ENCODE measurements at regions not wholly inside any gene's neighbourhood (a gene's known extent, or its start where the extent isn't known, plus 50 kb on each side); places are given as distances from the start of the nearest gene placed in this dataset.

- Mint-ChIP-seq H3K27ac (ENCODE audit: unreplicated experiment) (no peak overlapping the region), H3K4me3 (no peak overlapping the region), H3K4me1 (peaks cover 10% of the 10 kb centered on the region), H3K9me3 (no peaks in the 10 kb centered on the region), H3K36me3 (ENCODE audit: low read depth) (no peaks in the 10 kb centered on the region), H3K27me3 (ENCODE audit: low read depth) (peaks cover 28% of the 10 kb centered on the region)
- TF ChIP-seq CTCF (conservative IDR thresholded peaks at IDR 0.05): no peak
- no peak for DNase-seq (ENCODE audit: low read depth, low spot score)
Observed at GRCh38 chr10:113447278-113447677, 105.6 kb upstream of the HABP2 start.

GRCh38 chr10:113449006-113449695 is 103.7 kb upstream of the HABP2 start:
- no peak for DNase-seq (ENCODE audit: low read depth, low spot score)
- Mint-ChIP-seq H3K9me3 (no peaks in the 10 kb centered on the region), H3K36me3 (ENCODE audit: low read depth) (no peaks in the 10 kb centered on the region), H3K4me1 (peaks cover 3% of the 10 kb centered on the region), H3K27me3 (ENCODE audit: low read depth) (peaks cover 31% of the 10 kb centered on the region), H3K27ac (ENCODE audit: unreplicated experiment) (no peak overlapping the region), H3K4me3 (no peak overlapping the region)
- no peak for TF ChIP-seq CTCF (conservative IDR thresholded peaks at IDR 0.05)

GRCh38 chr10:113450046-113450804 is 102.6 kb upstream of the HABP2 start:
- no peaks in the 10 kb centered on the region for H3K9me3 Mint-ChIP-seq

GRCh38 chr10:113450906-113451305 is 101.9 kb upstream of the HABP2 start:
- no peak for DNase-seq (ENCODE audit: low read depth, low spot score)
- Mint-ChIP-seq H3K4me1 (peaks cover 3% of the 10 kb centered on the region), H3K27ac (ENCODE audit: unreplicated experiment) (no peak overlapping the region), H3K27me3 (ENCODE audit: low read depth) (peaks cover 31% of the 10 kb centered on the region), H3K4me3 (no peak overlapping the region), H3K9me3 (no peaks in the 10 kb centered on the region), H3K36me3 (ENCODE audit: low read depth) (no peaks in the 10 kb centered on the region)
- no peak for TF ChIP-seq CTCF (conservative IDR thresholded peaks at IDR 0.05)

More at GRCh38 chr10:113450046-113450804, 102.6 kb upstream of the HABP2 start:
- no peak for DNase-seq (ENCODE audit: low read depth, low spot score)
- no peak for TF ChIP-seq CTCF (conservative IDR thresholded peaks at IDR 0.05)
- Mint-ChIP-seq H3K4me1 (peaks cover 3% of the 10 kb centered on the region), H3K36me3 (ENCODE audit: low read depth) (no peaks in the 10 kb centered on the region), H3K27me3 (ENCODE audit: low read depth) (peaks cover 31% of the 10 kb centered on the region), H3K4me3 (no peak overlapping the region), H3K27ac (ENCODE audit: unreplicated experiment) (no peak overlapping the region)

GRCh38 chr10:113452146-113452845 is 100.6 kb upstream of the HABP2 start:
- H3K4me1 Mint-ChIP-seq: peaks cover 3% of the 10 kb centered on the region
- H3K9me3 Mint-ChIP-seq: no peaks in the 10 kb centered on the region
- peaks cover 28% of the 10 kb centered on the region for H3K27me3 Mint-ChIP-seq (ENCODE audit: low read depth)
- H3K4me3 Mint-ChIP-seq: no peak overlapping the region
- H3K36me3 Mint-ChIP-seq (ENCODE audit: low read depth): no peaks in the 10 kb centered on the region
- DNase-seq (ENCODE audit: low read depth, low spot score): no peak
- TF ChIP-seq CTCF (conservative IDR thresholded peaks at IDR 0.05): no peak
- H3K27ac Mint-ChIP-seq (ENCODE audit: unreplicated experiment): no peak overlapping the region

Data from neural crest cell (in vitro differentiated cells).